ENCODE measurements at regions not wholly inside any gene's neighbourhood (a gene's known extent, or its start where the extent isn't known, plus 50 kb on each side); places are given as distances from the start of the nearest gene placed in this dataset.

- no peak for TF ChIP-seq CREB1 (CRISPR knock-in tag; IDR thresholded peaks at IDR 0.05)
- no peak for TF ChIP-seq AR (CRISPR knock-in tag; IDR thresholded peaks at IDR 0.05)
- no peak for TF ChIP-seq CTCF (IDR thresholded peaks at IDR 0.05)
- TF ChIP-seq E2F5 (CRISPR knock-in tag; IDR thresholded peaks at IDR 0.05) = no peak
- no peak for TF ChIP-seq SP1 (CRISPR knock-in tag; conservative IDR thresholded peaks at IDR 0.05)
- no peak for TF ChIP-seq ZNF512 (CRISPR knock-in tag; IDR thresholded peaks at IDR 0.05; ENCODE audit: borderline replicate concordance)
- no peak for TF ChIP-seq ZNF396 (CRISPR knock-in tag; IDR thresholded peaks at IDR 0.05; ENCODE audit: borderline replicate concordance)
- TF ChIP-seq TP53 (CRISPR knock-in tag; IDR thresholded peaks at IDR 0.05) = no peak
- TF ChIP-seq ATF3 (CRISPR knock-in tag; conservative IDR thresholded peaks at IDR 0.05) = no peak
- TF ChIP-seq ATF1 (CRISPR knock-in tag; IDR thresholded peaks at IDR 0.05) = no peak
- TF ChIP-seq FOXJ3 (CRISPR knock-in tag; IDR thresholded peaks at IDR 0.05; ENCODE audit: borderline replicate concordance) = no peak
- no peak for TF ChIP-seq FOXP4 (CRISPR knock-in tag; IDR thresholded peaks at IDR 0.05)
These were observed 145.3 kb upstream of the TENT5A start for GRCh38 chr6:81897793-81898192.

Data from WTC11 (cell line).